Activated CD4-positive, alpha-beta T cell treated with anti-CD3 and anti-CD28 coated beads for 36 hours (primary cell): ENCODE measurements at regions not wholly inside any gene's neighbourhood (a gene's known extent, or its start where the extent isn't known, plus 50 kb on each side); places are given as distances from the start of the nearest gene placed in this dataset.

Source experiments
- ATAC-seq: fragments of 200-7000 bp; cut with Tn5 transposase; one replicate; pipeline ENCODE4 v1.10.0; 2021; ENCODE audit warnings: mild to moderate bottlenecking, moderate library complexity
- CTCF ChIA-PET: fragments of 350-600 bp; sonication (Branson Sonifier 250); formaldehyde crosslinking; loops from one replicate; lab custom pipeline; 2021; ENCODE audit warnings: antibody characterized with exemption; lab: Charles Lee
- POLR2A ChIA-PET: fragments of 350-600 bp; sonication (Branson Sonifier 250); formaldehyde crosslinking; loops from one replicate; lab custom pipeline; 2021; ENCODE audit warnings: antibody characterized with exemption, inconsistent platforms; lab: Charles Lee
- DNase-seq: peaks from one replicate; pipeline ENCODE4 v3.0.0-alpha.2; 2020
- H3K27ac Mint-ChIP-seq: one replicate; pipeline ENCODE4 v1.8.0; 2021; ENCODE audit warnings: mixed read lengths
- H3K27me3 Mint-ChIP-seq: one replicate; pipeline ENCODE4 v1.8.0; 2021; ENCODE audit warnings: mixed read lengths
- H3K36me3 Mint-ChIP-seq: one replicate; pipeline ENCODE4 v1.8.0; 2021; ENCODE audit warnings: low read depth, mixed read lengths
- H3K4me1 Mint-ChIP-seq: one replicate; pipeline ENCODE4 v1.8.0; 2021; ENCODE audit warnings: mixed read lengths
- H3K4me3 Mint-ChIP-seq: one replicate; pipeline ENCODE4 v1.8.0; 2021; ENCODE audit warnings: mild to moderate bottlenecking, moderate library complexity, mixed read lengths
- H3K9me3 Mint-ChIP-seq: one replicate; pipeline ENCODE4 v1.8.0; 2021; ENCODE audit warnings: low read depth, mixed read lengths
- intact Hi-C, 2 experiments: fragments of 100-400 bp; cut with DNase I in 1 of 2; cut with micrococcal nuclease in 1 of 2; formaldehyde crosslinking; loops; one replicate each; pipeline versions ENCODE4 v1.14.2 to v1.15.1; 2022 to 2024; cut with DNase I, micrococcal nuclease

DNA sequence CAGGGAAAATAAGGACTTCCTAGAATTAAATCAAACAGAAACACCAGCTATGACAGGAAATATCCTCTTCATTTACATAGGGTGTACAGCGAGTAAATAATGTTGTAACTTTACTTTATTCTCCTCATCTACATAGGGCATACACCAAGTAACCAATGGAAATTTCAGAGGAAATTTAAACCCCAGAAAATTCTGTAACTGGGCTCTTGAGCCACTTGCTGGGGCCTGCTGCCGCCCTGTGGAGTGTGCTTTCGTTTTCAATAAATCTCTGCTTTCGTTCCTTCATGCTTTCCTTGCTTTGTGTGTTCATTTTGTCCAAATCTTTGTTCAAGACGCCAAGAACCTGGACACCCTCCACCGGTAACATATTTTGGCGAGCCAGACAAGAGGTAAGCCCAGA, 990.4 kb upstream of the CADM2 start:
- ChIA-PET POLR2A (no interaction called here), CTCF (no interaction called here)
- no peak overlapping the region for H3K27ac Mint-ChIP-seq
- intact Hi-C loops: no loop called here
- no peak overlapping the region for H3K4me3 Mint-ChIP-seq
- DNase-seq (no peak), ATAC-seq (no peak)
- H3K9me3 Mint-ChIP-seq: peaks cover 13% of the 10 kb centered on the region
- H3K27me3 Mint-ChIP-seq: no peaks in the 10 kb centered on the region
- H3K36me3 Mint-ChIP-seq: no peaks in the 10 kb centered on the region
- H3K4me1 Mint-ChIP-seq: no peaks in the 10 kb centered on the region

DNA sequence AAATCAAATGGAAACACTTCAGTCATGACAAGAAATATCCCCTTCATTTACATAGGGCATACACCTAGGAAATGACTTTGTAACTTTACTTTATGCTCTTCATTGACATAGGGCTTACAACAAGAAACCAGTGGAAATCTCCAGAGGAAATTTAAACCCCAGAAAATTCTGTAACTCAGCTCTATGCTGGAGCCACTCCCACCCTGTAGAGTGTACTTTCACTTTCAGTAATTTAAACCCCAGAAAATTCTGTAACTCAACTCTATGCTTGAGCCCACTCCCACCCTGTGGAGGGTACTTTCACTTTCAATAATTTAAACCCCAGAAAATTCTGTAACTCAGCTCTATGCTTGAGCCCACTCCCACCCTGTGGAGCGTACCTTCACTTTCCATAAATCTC, 987.1 kb upstream of the CADM2 start:
- H3K9me3 Mint-ChIP-seq: peaks cover 14% of the 10 kb centered on the region
- CTCF ChIA-PET: no interaction called here
- no peaks in the 10 kb centered on the region for H3K27me3 Mint-ChIP-seq
- no peak overlapping the region for H3K4me3 Mint-ChIP-seq
- no peak for DNase-seq
- no peak overlapping the region for H3K27ac Mint-ChIP-seq
- no peaks in the 10 kb centered on the region for H3K36me3 Mint-ChIP-seq
- ATAC-seq: no peak
- POLR2A ChIA-PET: no interaction called here
- H3K4me1 Mint-ChIP-seq: no peaks in the 10 kb centered on the region
- intact Hi-C loops: no loop called here

DNA sequence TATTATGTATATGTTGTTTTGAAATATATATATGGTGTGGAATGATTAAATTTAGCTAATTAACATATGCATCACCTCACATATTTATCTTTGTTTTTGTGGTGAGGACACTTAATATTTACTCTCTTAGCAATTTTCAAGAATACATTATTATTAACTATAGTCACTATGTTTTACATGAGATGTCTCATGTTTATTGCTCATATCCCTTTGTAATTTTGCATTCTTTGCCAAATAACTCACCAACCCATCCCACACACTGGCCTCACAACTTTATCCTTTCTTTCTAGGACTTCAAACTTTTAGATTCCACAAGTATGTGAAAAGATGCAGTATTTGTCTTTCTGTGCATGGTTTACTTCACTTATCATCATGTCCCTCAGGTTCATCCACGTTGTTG, 950.2 kb upstream of the CADM2 start:
- POLR2A ChIA-PET: no interaction called here
- intact Hi-C loops: no loop called here

DNA sequence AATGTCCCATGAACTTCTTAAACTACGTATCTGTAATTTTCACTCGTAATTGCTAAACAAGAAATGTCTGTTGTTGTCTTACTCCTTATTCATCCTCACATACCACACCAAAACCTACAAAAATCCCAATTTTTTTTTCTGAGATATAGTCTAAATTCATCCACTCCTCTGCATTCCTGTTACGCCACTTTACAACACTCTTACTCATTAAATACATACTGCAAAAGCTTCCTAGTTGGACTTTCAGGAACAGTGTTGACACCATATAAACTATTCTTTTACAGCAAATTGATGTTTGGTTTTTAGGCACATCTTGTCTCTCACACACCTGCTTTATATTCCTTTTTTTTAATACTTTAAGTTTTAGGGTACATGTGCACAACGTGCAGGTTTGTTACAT, 934.9 kb upstream of the CADM2 start:
- Mint-ChIP-seq H3K4me1 (no peaks in the 10 kb centered on the region), H3K27me3 (no peaks in the 10 kb centered on the region), H3K27ac (no peak overlapping the region), H3K4me3 (no peak overlapping the region), H3K9me3 (peaks cover 9% of the 10 kb centered on the region), H3K36me3 (no peaks in the 10 kb centered on the region)
- DNase-seq (no peak), ATAC-seq (no peak)
- ChIA-PET POLR2A (no interaction called here), CTCF (no interaction called here)
- intact Hi-C loops: no loop called here

More for the DNA sequence above, 950.2 kb upstream of the CADM2 start:
- no peak for ATAC-seq
- no peaks in the 10 kb centered on the region for H3K27me3 Mint-ChIP-seq
- no peak overlapping the region for H3K27ac Mint-ChIP-seq
- CTCF ChIA-PET: no interaction called here
- H3K36me3 Mint-ChIP-seq: no peaks in the 10 kb centered on the region
- no peak for DNase-seq
- H3K4me3 Mint-ChIP-seq: no peak overlapping the region
- peaks cover 5% of the 10 kb centered on the region for H3K9me3 Mint-ChIP-seq
- no peaks in the 10 kb centered on the region for H3K4me1 Mint-ChIP-seq

DNA sequence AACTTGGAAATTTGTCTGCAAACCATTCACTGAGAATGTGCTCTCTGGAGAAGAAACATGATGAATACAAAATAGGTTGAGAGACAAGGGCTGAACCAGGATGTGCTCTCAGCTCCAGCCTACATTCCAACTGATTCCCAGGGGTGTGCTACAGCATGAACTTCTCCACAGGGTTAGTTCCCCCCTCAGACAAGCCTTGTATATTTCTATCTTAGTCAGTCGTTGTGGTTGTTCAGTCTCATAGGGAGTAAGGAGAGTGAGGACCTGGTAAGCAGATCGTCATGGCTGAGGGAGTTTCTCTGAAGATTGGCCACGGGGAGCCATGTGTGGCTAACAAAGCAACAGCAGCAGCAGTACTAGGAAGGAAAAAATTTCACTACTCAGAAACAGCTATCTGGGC, 919.7 kb upstream of the CADM2 start:
- H3K36me3 Mint-ChIP-seq: no peaks in the 10 kb centered on the region

DNA sequence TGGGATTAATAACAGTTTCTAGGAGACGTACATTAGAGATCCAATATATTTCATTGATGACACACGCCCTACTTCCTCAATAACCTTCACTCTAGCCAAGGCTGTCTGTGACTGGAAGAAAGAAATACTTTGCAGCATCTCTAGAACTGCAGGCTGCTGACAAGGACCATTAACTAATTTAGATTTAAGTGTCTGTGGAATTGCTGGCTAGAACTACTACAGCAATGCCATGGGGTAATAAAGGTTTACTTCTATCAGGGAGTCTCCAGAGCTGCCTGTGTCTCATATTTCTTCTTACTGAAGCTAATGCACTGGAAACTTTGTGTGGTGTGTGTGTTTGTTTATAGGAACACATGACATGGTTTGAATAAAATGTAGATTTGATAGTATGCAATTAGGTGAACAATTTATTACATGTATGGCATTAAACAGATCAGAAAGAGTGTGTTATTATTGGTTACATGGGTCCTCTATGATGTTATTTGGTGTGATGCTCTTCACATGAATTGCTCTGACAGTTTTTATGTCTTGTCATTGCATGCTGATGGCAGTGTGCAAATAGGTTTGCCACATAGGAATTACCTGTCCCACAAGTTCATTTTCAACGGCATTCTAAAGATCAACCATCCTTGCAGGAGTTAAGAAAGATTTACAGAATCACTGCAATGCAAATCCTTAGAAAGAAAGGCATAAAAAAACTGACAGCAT, 916.2 kb upstream of the CADM2 start:
- ChIA-PET POLR2A (no interaction called here), CTCF (no interaction called here)
- Mint-ChIP-seq H3K4me1 (no peaks in the 10 kb centered on the region), H3K27ac (no peak overlapping the region), H3K4me3 (no peak overlapping the region), H3K9me3 (peaks cover 19% of the 10 kb centered on the region), H3K36me3 (no peaks in the 10 kb centered on the region), H3K27me3 (no peaks in the 10 kb centered on the region)
- no peak for ATAC-seq
- DNase-seq: no peak
- intact Hi-C loops: no loop called here

More for the DNA sequence above, 919.7 kb upstream of the CADM2 start:
- CTCF ChIA-PET: interaction anchor here (0.6 to 0.8 kb wide), 2 partner anchors 10 to 636 kb away, joined by 3 read pairs; no protein-coding TSS in a partner anchor
- POLR2A ChIA-PET: no interaction called here
- no peak for DNase-seq
- intact Hi-C loops: no loop called here
- H3K4me3 Mint-ChIP-seq: no peak overlapping the region
- peaks cover 26% of the 10 kb centered on the region for H3K9me3 Mint-ChIP-seq
- H3K27me3 Mint-ChIP-seq: no peaks in the 10 kb centered on the region
- no peaks in the 10 kb centered on the region for H3K4me1 Mint-ChIP-seq
- no peak for ATAC-seq
- no peak overlapping the region for H3K27ac Mint-ChIP-seq

DNA sequence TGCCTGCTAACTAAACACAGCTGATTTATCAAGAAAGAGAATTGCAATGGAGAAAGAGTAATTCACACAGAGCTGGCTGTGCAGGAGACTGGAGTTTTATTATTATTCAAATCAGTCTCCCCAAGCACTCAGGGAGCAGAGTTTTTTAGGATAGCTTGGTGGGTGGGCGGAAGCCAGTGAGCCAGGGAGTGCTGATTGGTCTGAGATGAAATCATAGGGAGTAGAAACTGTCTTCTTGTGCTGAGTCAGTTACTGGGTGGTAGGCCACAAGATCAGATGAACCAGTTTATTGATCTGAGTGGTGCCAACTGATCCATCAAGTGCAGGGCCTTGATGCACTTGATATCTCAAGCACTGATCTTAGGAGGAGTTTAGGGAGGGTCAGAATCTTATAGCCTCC, 891.9 kb upstream of the CADM2 start:
- CTCF ChIA-PET: no interaction called here
- ATAC-seq: no peak
- no peaks in the 10 kb centered on the region for H3K4me1 Mint-ChIP-seq
- H3K27ac Mint-ChIP-seq: no peak overlapping the region
- no peak for DNase-seq
- H3K4me3 Mint-ChIP-seq: no peak overlapping the region
- no peaks in the 10 kb centered on the region for H3K27me3 Mint-ChIP-seq
- H3K36me3 Mint-ChIP-seq: no peaks in the 10 kb centered on the region
- POLR2A ChIA-PET: no interaction called here
- peaks cover 9% of the 10 kb centered on the region for H3K9me3 Mint-ChIP-seq
- intact Hi-C loops: no loop called here

DNA sequence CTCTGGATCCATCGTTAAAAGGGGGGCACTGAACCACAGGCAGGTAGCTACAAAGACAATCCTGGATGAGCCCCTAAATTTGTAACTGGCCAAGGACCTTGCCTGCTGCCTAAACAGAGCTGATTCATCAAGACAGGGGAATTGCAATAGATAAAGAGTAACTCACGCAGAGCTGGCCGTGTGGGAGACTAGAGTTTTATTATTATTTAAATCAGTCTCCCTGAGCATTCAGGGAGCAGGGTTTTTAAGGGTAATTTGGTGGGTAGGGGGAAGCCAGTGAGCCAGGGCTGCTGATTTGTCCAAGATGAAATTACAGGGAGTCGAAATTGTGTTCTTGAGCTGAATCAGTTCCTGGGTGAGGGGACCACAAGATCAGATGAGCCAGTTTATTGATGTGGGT, 885.1 kb upstream of the CADM2 start:
- ATAC-seq (no peak), DNase-seq (no peak)
- H3K27ac Mint-ChIP-seq: no peak overlapping the region
- ChIA-PET POLR2A (no interaction called here), CTCF (no interaction called here)
- H3K27me3 Mint-ChIP-seq: no peaks in the 10 kb centered on the region
- H3K36me3 Mint-ChIP-seq: no peaks in the 10 kb centered on the region
- no peak overlapping the region for H3K4me3 Mint-ChIP-seq
- H3K9me3 Mint-ChIP-seq: peaks cover 3% of the 10 kb centered on the region
- no peaks in the 10 kb centered on the region for H3K4me1 Mint-ChIP-seq
- intact Hi-C loops: no loop called here

DNA sequence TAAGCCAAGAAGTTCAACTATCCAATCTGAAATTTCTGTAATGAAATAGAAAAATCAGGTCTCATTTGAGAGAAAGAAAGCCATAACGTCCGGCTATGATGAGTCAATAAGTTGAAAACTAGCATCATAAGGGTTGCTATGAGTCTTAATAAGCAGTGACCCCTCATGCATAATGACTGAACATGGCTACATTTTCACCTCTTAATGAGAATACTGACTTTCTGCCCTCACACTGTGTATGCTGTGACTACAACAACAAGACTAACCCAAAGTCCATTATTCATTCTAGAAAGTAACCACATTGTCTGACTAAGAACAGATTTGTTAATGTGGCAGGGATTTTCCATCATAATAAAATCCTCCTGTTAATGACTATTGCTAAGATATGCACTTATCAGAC, 884.0 kb upstream of the CADM2 start:
- no peaks in the 10 kb centered on the region for H3K36me3 Mint-ChIP-seq
- CTCF ChIA-PET: no interaction called here
- peaks cover 3% of the 10 kb centered on the region for H3K9me3 Mint-ChIP-seq
- H3K4me1 Mint-ChIP-seq: no peaks in the 10 kb centered on the region
- ATAC-seq (no peak), DNase-seq (no peak)
- POLR2A ChIA-PET: no interaction called here
- no peak overlapping the region for H3K27ac Mint-ChIP-seq
- intact Hi-C loops: no loop called here
- no peak overlapping the region for H3K4me3 Mint-ChIP-seq
- no peaks in the 10 kb centered on the region for H3K27me3 Mint-ChIP-seq

DNA sequence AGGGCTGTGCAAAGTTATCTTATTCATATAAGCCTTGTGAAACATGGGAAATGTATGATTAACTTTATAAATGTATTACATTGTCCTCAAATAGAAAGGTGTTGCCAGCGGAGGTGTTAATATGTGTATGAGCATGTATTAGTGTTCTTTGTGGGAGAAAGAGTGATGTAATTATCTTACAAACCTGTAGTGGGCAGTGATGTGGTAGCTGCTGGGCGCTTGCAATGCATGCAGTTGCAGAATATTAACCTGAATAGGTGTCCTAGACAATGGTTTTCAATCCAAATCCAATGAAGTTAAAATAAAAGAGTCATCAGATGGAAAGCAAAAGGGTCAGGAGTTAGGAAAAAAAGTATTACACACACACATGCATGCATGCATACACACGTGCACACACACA, 881.3 kb upstream of the CADM2 start:
- H3K27me3 Mint-ChIP-seq: no peaks in the 10 kb centered on the region
- POLR2A ChIA-PET: no interaction called here
- H3K9me3 Mint-ChIP-seq: no peaks in the 10 kb centered on the region
- CTCF ChIA-PET: no interaction called here
- no peak overlapping the region for H3K4me3 Mint-ChIP-seq
- H3K27ac Mint-ChIP-seq: no peak overlapping the region
- intact Hi-C loops: no loop called here
- DNase-seq (no peak), ATAC-seq (no peak)
- no peaks in the 10 kb centered on the region for H3K36me3 Mint-ChIP-seq
- H3K4me1 Mint-ChIP-seq: no peaks in the 10 kb centered on the region

DNA sequence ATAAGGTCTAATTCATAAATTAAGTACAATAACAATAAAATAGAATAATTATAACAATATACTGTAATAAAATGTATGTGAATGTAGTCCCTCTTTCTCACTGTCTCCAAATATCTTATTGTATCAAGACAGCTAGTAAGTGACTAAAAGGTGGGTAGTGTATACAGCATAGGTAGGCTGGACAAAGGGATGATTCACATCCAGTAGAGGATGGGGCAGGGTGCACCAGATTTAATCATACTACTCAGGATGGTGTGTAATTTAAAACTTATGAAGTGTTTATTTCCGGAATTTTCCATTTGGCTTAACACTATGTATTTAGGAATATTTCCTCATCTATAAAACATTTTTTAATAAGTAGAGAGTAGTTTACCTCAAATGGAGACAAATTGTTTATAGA, 876.1 kb upstream of the CADM2 start:
- ChIA-PET POLR2A (no interaction called here), CTCF (no interaction called here)
- H3K27me3 Mint-ChIP-seq: no peaks in the 10 kb centered on the region
- no peak for ATAC-seq
- no peaks in the 10 kb centered on the region for H3K4me1 Mint-ChIP-seq
- intact Hi-C loops: no loop called here
- no peak for DNase-seq
- H3K36me3 Mint-ChIP-seq: no peaks in the 10 kb centered on the region
- peaks cover 6% of the 10 kb centered on the region for H3K9me3 Mint-ChIP-seq
- H3K27ac Mint-ChIP-seq: no peak overlapping the region
- H3K4me3 Mint-ChIP-seq: no peak overlapping the region

DNA sequence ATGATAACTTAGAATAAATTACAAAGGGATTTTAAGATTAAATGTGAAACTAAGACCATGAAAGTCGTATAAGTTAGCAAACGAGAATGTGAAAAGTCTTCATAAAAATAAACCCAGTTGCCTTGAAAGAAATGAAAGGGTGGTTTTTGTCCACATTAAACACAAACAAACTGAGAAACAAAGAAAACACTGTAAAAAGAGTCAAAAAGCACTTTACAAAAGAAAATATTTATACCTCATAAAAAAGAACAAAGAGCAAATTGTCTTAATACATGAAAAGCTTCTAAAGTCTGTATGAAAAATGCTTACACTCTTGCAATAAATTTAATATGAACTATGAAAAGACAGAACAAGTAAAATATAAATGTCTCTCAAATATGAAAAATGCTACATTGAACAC, 865.9 kb upstream of the CADM2 start:
- intact Hi-C loops: no loop called here
- ChIA-PET POLR2A (no interaction called here), CTCF (no interaction called here)
- Mint-ChIP-seq H3K9me3 (no peaks in the 10 kb centered on the region), H3K36me3 (no peaks in the 10 kb centered on the region), H3K27ac (no peak overlapping the region), H3K4me1 (no peaks in the 10 kb centered on the region), H3K4me3 (no peak overlapping the region), H3K27me3 (no peaks in the 10 kb centered on the region)
- ATAC-seq (no peak), DNase-seq (no peak)

DNA sequence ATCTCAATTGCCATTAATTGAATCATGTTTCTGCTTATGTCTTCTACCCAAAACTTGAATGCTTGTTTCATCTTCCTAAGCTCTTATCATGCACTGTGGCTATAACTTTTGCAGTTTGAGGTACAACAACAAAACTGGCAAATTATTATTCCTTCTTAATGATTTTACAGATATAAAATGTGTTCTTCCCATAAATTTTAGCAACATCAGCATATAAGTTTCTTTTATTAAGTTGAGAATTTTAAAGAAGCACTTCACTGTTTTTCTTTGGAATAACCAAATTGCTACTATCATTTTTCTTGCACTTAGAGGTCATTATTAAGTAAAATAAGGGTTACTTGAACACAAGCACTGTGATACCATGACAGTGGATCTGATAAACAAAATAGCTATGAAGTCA, 862.6 kb upstream of the CADM2 start:
- ChIA-PET CTCF (no interaction called here), POLR2A (no interaction called here)
- H3K27ac Mint-ChIP-seq: no peak overlapping the region
- intact Hi-C loops: no loop called here
- H3K9me3 Mint-ChIP-seq: peaks cover 4% of the 10 kb centered on the region
- DNase-seq: no peak
- no peaks in the 10 kb centered on the region for H3K27me3 Mint-ChIP-seq
- ATAC-seq: no peak
- no peaks in the 10 kb centered on the region for H3K36me3 Mint-ChIP-seq
- H3K4me3 Mint-ChIP-seq: no peak overlapping the region
- no peaks in the 10 kb centered on the region for H3K4me1 Mint-ChIP-seq
